ENCODE measurements at regions not wholly inside any gene's neighbourhood (a gene's known extent, or its start where the extent isn't known, plus 50 kb on each side); places are given as distances from the start of the nearest gene placed in this dataset.

- TF ChIP-seq FOSL2 (CRISPR knock-in tag; IDR thresholded peaks at IDR 0.05) (no peak), EZH2 (conservative IDR thresholded peaks at IDR 0.05; ENCODE audit: low read depth, low read length) (no peak), TCF7L2 (IDR thresholded peaks at IDR 0.05; ENCODE audit: low read depth, low read length) (no peak), MAZ (IDR thresholded peaks at IDR 0.05; ENCODE audit: borderline replicate concordance, low read depth, low read length) (no peak), MAZ (CRISPR knock-in tag; IDR thresholded peaks at IDR 0.05; ENCODE audit: low read depth) (no peak), POLR2A (IDR thresholded peaks at IDR 0.05; ENCODE audit: insufficient read depth in 1 of 2, low read depth in 2 of 2, low read length in 2 of 2) (no peak), CTCF (CRISPR knock-in tag; IDR thresholded peaks at IDR 0.05) (no peak), MEIS1 (CRISPR knock-in tag; IDR thresholded peaks at IDR 0.05; ENCODE audit: borderline replicate concordance) (no peak), CHD4 (IDR thresholded peaks at IDR 0.05; ENCODE audit: borderline replicate concordance, low read length) (no peak), HBP1 (CRISPR knock-in tag; IDR thresholded peaks at IDR 0.05; ENCODE audit: low read depth) (no peak), ZNF329 (CRISPR knock-in tag; IDR thresholded peaks at IDR 0.05; ENCODE audit: low read depth) (no peak)
Measured at GRCh38 chr1:56097713-56098112, 481.6 kb downstream of the PLPP3 start.
